Thymus (tissue), 11 donors: ENCODE measurements at regions not wholly inside any gene's neighbourhood (a gene's known extent, or its start where the extent isn't known, plus 50 kb on each side); places are given as distances from the start of the nearest gene placed in this dataset.

Experiments used
- DNase-seq, 9 donors: peaks; one replicate each; pipeline ENCODE4 v3.0.0-alpha.2; 2013; ENCODE audit warnings: low spot score in 9 of 9, low read depth in 6 of 9, missing footprints in 1 of 9
- H3K27ac ChIP-seq, 2 donors: one replicate each; pipeline ENCODE4 v1.5.1; 2013; ENCODE audit warnings: control low read depth in 1 of 2, low read depth in 1 of 2, low read length in 1 of 2, mild to moderate bottlenecking in 1 of 2, moderate library complexity in 1 of 2
- H3K27me3 ChIP-seq, 2 donors: one replicate each; pipeline ENCODE4 v1.5.1; 2013; ENCODE audit warnings: low read length in 1 of 2; ENCODE audit not compliant: control insufficient read depth in 2 of 2, insufficient read depth in 1 of 2
- H3K36me3 ChIP-seq, 2 donors: one replicate each; pipeline ENCODE4 v1.5.1; 2013; ENCODE audit warnings: low read length in 1 of 2, mild to moderate bottlenecking in 1 of 2, moderate library complexity in 1 of 2; ENCODE audit not compliant: control insufficient read depth in 2 of 2, insufficient read depth in 2 of 2
- H3K4me1 ChIP-seq, 2 donors: one replicate each; pipeline ENCODE4 v1.5.1; 2013; ENCODE audit warnings: low read length in 2 of 2; ENCODE audit not compliant: control insufficient read depth in 2 of 2, insufficient read depth in 2 of 2
- H3K4me3 ChIP-seq, 2 donors: one replicate each; pipeline ENCODE4 v1.5.1; 2013; ENCODE audit warnings: low read length in 2 of 2, control low read depth in 1 of 2, mild to moderate bottlenecking in 1 of 2
- H3K9me3 ChIP-seq, 2 donors: one replicate each; pipeline ENCODE4 v1.5.1; 2013; ENCODE audit warnings: low read length in 1 of 2, mild to moderate bottlenecking in 1 of 2; ENCODE audit not compliant: control insufficient read depth in 2 of 2, insufficient read depth in 1 of 2
- WGBS: extraction: QIAGEN DNeasy Blood & Tissue Kit; methylation state at CpG from one replicate; pipeline ENCODE4 v1.1.7; 2013; 5-methylcytosine and 5-hydroxymethylcytosine counted together
- donor health status: healthy.

DNA sequence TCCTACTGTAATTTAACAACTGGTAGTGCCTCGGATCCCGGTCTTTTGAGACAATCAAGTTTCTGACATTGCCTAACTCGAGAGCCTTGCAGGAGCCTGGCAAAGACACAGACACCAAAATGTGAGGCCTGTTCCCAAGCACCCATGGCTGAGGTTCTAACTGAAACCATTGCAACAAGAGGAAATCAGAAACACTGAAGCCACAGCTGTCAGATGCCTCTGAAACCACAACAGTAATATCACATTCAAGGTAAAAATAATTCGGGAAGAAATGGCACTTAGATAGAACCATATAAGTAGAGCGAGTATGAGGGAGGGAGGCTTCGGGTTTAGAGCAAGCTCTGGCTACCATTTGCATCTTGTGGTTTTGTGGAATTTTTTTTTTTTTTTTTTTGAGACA, 285.9 kb downstream of the FBXO15 start:
- Histone ChIP-seq H3K27ac (no peak overlapping the region), H3K4me3 (no peak overlapping the region), H3K27me3 (no peaks in the 10 kb centered on the region), H3K36me3 (no peaks in the 10 kb centered on the region), H3K4me1 (peaks cover 0 to 13% of the 10 kb centered on the region in 2 donors), H3K9me3 (no peaks in the 10 kb centered on the region)
- DNase-seq = peak in 3 of 9 donors; percentile 3 to 37 (median 5)
- 16% methylated on average over 6 of the region's 6 CpGs for WGBS

GRCh38 chr18:73859837-73860397, 287.7 kb downstream of the FBXO15 start:
- H3K36me3 ChIP-seq = no peaks in the 10 kb centered on the region
- WGBS = 96% methylated on average over 9 of the region's 9 CpGs
- no peak for DNase-seq
- H3K27ac ChIP-seq = no peak overlapping the region
- H3K27me3 ChIP-seq = no peaks in the 10 kb centered on the region
- no peak overlapping the region for H3K4me3 ChIP-seq
- no peaks in the 10 kb centered on the region for H3K9me3 ChIP-seq
- H3K4me1 ChIP-seq = peaks cover 0 to 13% of the 10 kb centered on the region in 2 donors

DNA sequence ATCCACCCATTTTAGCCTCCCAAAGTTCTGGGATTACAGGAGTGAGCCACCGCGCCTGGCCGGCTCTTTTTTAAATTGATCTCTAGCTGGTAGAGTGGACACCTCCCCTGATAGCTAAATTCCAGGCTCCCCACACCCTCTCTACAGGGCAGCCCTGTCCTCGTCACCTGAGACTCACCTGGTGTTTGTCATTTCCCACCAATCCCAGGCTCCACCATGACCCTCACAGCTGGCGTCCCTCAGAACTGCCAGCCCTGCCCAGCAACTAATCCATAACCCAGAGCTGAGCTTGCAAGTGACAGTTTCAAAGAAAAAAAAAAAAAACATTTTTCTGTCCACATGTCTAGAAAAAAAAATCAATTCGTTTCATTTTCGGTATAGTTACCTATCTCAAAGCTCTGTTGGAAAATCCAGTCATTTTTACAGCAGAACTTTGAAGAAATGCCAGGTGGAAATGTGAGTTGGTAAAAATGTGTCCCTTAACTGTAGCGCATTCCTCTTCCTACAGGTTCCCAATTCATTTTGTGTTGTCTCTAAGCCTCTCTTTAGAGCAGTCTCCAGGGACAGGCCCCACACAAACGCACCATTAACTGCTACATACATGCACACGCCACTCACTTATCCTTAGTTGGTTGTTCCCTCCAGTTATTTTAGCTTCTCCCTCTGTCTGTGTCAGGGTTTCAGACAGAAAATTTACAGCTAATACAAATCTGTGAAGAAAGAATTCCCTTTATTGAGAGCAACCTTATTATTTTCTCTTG, 294.7 kb downstream of the FBXO15 start:
- H3K27ac ChIP-seq = no peak overlapping the region
- H3K36me3 ChIP-seq = no peaks in the 10 kb centered on the region
- WGBS = 74% methylated on average over 10 of the region's 10 CpGs
- no peak for DNase-seq
- no peaks in the 10 kb centered on the region for H3K27me3 ChIP-seq
- H3K9me3 ChIP-seq = no peaks in the 10 kb centered on the region
- H3K4me3 ChIP-seq = no peak overlapping the region
- no peaks in the 10 kb centered on the region for H3K4me1 ChIP-seq

DNA sequence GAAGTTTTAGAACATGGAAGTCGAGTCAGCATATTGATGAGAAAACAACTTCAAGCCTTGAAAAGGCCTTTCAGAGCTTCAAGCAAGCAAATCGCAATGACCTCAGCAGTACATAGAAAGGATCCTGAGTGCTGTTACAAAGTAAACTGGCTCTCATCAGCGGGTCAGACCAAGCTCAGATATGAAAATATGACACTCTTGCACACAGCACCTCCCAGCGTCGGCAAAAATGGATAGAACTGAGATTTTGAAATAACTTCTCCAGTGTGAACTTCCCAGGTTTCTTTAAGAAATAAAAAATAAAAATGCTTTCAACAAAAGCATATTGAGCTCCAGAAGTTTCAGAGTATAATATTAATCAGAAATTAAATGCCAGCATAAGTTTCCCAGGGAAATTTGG, 296.9 kb downstream of the FBXO15 start:
- WGBS = 96% methylated on average over 5 of the region's 5 CpGs
- Histone ChIP-seq H3K36me3 (no peaks in the 10 kb centered on the region), H3K4me3 (no peak overlapping the region), H3K27ac (no peak overlapping the region), H3K4me1 (no peaks in the 10 kb centered on the region), H3K27me3 (no peaks in the 10 kb centered on the region), H3K9me3 (no peaks in the 10 kb centered on the region)
- no peak for DNase-seq

DNA sequence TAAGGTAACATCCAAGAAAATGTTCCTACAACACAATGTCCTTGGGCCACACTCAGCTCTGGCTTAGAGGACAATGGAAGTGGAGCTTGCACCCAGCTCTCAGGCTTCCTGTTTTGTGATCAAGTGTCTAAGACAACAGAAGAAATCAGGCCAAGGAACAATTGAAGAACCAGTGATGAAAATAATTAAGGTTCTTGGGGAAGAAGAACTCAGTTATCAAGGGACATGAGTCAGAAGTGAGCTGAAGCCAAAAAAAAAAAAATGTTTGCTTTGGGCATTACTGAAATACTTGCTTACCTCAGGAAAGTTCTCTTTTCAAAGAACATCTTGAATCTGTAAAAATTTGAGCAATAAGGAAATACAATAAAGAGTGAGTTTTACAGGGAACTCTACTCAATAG, 299.0 kb downstream of the FBXO15 start:
- DNase-seq = no peak
- H3K4me3 ChIP-seq = no peak overlapping the region
- no peaks in the 10 kb centered on the region for H3K9me3 ChIP-seq
- H3K27me3 ChIP-seq = no peaks in the 10 kb centered on the region
- no peak overlapping the region for H3K27ac ChIP-seq
- H3K36me3 ChIP-seq = no peaks in the 10 kb centered on the region
- H3K4me1 ChIP-seq = no peaks in the 10 kb centered on the region

DNA sequence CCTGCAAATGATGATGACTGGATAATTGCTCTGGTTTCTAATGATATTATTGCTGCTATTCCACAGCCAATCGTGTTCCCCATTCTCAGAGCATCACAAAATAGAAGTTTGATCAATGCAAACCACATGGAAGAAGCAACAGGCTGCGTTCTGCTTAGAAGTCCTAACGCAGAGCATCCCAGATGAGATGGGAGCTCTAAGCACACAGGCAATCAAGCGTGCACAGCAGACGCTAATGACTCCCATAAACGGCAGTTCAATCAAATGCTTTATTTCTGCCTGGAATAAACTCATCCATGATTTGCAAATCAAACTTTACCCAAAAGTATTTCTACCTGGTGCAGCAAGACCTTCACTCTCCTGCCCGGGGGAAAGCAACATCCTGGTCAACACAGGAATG, 304.2 kb downstream of the FBXO15 start:
- no peaks in the 10 kb centered on the region for H3K36me3 ChIP-seq
- no peaks in the 10 kb centered on the region for H3K27me3 ChIP-seq
- 93% methylated on average over 7 of the region's 7 CpGs for WGBS
- DNase-seq = no peak
- H3K9me3 ChIP-seq = no peaks in the 10 kb centered on the region
- H3K4me3 ChIP-seq = no peak overlapping the region
- no peaks in the 10 kb centered on the region for H3K4me1 ChIP-seq
- no peak overlapping the region for H3K27ac ChIP-seq

GRCh38 chr18:73842795-73843394, 304.7 kb downstream of the FBXO15 start:
- H3K4me3 ChIP-seq = no peak overlapping the region
- 18% methylated on average over 10 of the region's 10 CpGs for WGBS
- H3K27me3 ChIP-seq = no peaks in the 10 kb centered on the region
- peak in 6 of 9 donors; percentile 18 to 62 (median 41) for DNase-seq
- no peaks in the 10 kb centered on the region for H3K36me3 ChIP-seq
- no peaks in the 10 kb centered on the region for H3K9me3 ChIP-seq
- H3K27ac ChIP-seq = no peak overlapping the region
- no peaks in the 10 kb centered on the region for H3K4me1 ChIP-seq

DNA sequence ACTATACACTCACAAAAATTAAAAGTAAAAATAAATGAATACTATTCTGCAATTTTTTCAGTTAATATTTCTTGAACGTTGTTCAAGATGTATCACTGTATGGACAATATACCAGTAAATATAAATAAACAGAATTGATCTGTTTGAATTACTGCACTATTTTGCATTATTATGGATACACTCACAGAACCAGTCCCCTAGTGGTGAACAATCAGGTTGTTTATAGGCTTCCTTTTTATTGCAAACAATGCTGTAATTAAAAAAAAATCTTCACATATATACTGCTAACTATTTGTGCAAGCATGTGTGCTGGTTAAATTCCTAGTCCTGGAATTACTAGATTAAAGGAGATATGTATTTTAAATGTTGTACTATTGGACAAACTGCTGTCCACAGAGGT, 306.0 kb downstream of the FBXO15 start:
- Histone ChIP-seq H3K4me3 (no peak overlapping the region), H3K27me3 (no peaks in the 10 kb centered on the region), H3K36me3 (no peaks in the 10 kb centered on the region), H3K27ac (no peak overlapping the region), H3K4me1 (no peaks in the 10 kb centered on the region), H3K9me3 (no peaks in the 10 kb centered on the region)
- 97% methylated on average over 1 of the region's 1 CpG for WGBS
- no peak for DNase-seq

GRCh38 chr18:73840319-73840945, 307.2 kb downstream of the FBXO15 start:
- Histone ChIP-seq H3K4me3 (no peak overlapping the region), H3K9me3 (no peaks in the 10 kb centered on the region), H3K4me1 (no peaks in the 10 kb centered on the region), H3K27ac (no peak overlapping the region), H3K36me3 (no peaks in the 10 kb centered on the region), H3K27me3 (no peaks in the 10 kb centered on the region)
- 96% methylated on average over 11 of the region's 11 CpGs for WGBS
- DNase-seq = no peak
